ENCODE measurements at regions not wholly inside any gene's neighbourhood (a gene's known extent, or its start where the extent isn't known, plus 50 kb on each side); places are given as distances from the start of the nearest gene placed in this dataset.
A peak's percentile ranks its signal among the peaks of the same experiment; 100 is the strongest.

DNA sequence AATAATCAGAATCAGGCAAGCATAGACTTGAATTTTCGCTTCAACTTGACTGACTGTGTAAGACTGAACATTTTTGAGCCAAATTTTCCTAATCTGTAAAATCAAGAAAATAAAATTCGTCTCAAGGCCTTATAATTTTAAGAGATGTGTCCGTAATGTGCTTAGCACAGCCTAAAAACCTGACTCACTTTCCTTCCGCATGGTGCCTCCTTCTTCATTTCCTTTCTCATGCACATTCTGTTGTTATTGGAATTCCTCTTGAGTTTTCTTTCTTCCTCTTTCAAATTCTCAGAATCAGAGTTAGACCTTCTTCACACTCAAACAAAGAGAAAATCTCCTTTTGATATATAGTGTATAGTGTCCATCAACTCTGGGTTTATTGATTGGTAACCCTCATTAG is 208.9 kb upstream of the SLIT2 start:
- Histone ChIP-seq H3K9me1 (replicated peaks; ENCODE audit: control insufficient read depth, extremely low read depth, insufficient read depth, low read length) (no peaks in the 10 kb centered on the region), H4K20me1 (replicated peaks; ENCODE audit: control insufficient read depth, extremely low read depth, insufficient read depth, low read length) (no peaks in the 10 kb centered on the region), H3K9me3 (replicated peaks; ENCODE audit: control insufficient read depth, insufficient read depth, low read length) (no peaks in the 10 kb centered on the region), H3K4me3 (replicated peaks in 1 of 3; ENCODE audit: insufficient read depth in 1 of 3, low read depth in 1 of 3, low read length in 3 of 3) (peak overlapping the region in 2 of 3 experiments; percentile 18 to 28), H3K27ac (ENCODE audit: insufficient read depth, low read depth, low read length) (peak overlapping the region; percentile 95), H3K9ac (replicated peaks; ENCODE audit: extremely low read depth, insufficient read depth, low read length) (peak overlapping the region; percentile 38), H3K4me2 (ENCODE audit: insufficient read depth, low read length) (peak overlapping the region; percentile 89), H3K36me3 (ENCODE audit: control insufficient read depth in 2 of 2, extremely low read depth in 1 of 2, insufficient read depth in 2 of 2, low read length in 2 of 2) (no peaks in the 10 kb centered on the region), H3K27me3 (ENCODE audit: control insufficient read depth in 2 of 2, insufficient read depth in 2 of 2, low read length in 2 of 2) (no peaks in the 10 kb centered on the region), H2AFZ (ENCODE audit: low read depth, low read length) (peak overlapping the region; percentile 72), H3K79me2 (ENCODE audit: control insufficient read depth, insufficient read depth, low read length) (no peaks in the 10 kb centered on the region), H3K4me1 (ENCODE audit: control insufficient read depth, extremely low read depth, insufficient read depth, low read length) (peaks cover 28% of the 10 kb centered on the region)
- peak; percentile 80 for FAIRE-seq
- BruUV-seq (replicated peaks), result no TSS peak
- ChIA-PET CTCF (no interaction called here), POLR2A (no interaction called here)
- dilution Hi-C loops (cut with MboI; ENCODE audit: extremely low pct_ligation_motif_present, low sequenced_read_pairs) (no loop called here), intact Hi-C loops (cut with micrococcal nuclease) (loop anchor here (1.0 to 5.0 kb wide), 7 partner anchors 14 to 320 kb away; no protein-coding TSS in a partner anchor)
- TF ChIP-seq, protein P1, sequence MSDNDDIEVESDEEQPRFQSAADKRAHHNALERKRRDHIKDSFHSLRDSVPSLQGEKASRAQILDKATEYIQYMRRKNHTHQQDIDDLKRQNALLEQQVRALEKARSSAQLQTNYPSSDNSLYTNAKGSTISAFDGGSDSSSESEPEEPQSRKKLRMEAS (IDR thresholded peaks at IDR 0.05; ENCODE audit: insufficient read depth, insufficient read length), result no peak
- TF ChIP-seq FOS (IDR thresholded peaks at IDR 0.05; ENCODE audit: borderline replicate concordance, insufficient read depth, low read length), result peak; percentile 85
- TF ChIP-seq MYC (IDR thresholded peaks at IDR 0.05; ENCODE audit: low read depth, low read length), result no peak
- TF ChIP-seq EZH2 (IDR thresholded peaks at IDR 0.05; ENCODE audit: borderline replicate concordance, low read depth, low read length, severe bottlenecking), result no peak
- peak; percentile 66 for TF ChIP-seq JUN (IDR thresholded peaks at IDR 0.05; ENCODE audit: borderline replicate concordance, insufficient read depth, insufficient read length, low read depth)
- no peak for TF ChIP-seq POLR2A (IDR thresholded peaks at IDR 0.05; ENCODE audit: low read depth, low read length)
- no peak for TF ChIP-seq POLR2AphosphoS5 (IDR thresholded peaks at IDR 0.05; ENCODE audit: insufficient read depth, low read depth, low read length)
- peak; percentile 55 for TF ChIP-seq GATA2 (IDR thresholded peaks at IDR 0.05; ENCODE audit: insufficient read depth, insufficient read length, low read depth, low read length)
- TF ChIP-seq, protein P2, sequence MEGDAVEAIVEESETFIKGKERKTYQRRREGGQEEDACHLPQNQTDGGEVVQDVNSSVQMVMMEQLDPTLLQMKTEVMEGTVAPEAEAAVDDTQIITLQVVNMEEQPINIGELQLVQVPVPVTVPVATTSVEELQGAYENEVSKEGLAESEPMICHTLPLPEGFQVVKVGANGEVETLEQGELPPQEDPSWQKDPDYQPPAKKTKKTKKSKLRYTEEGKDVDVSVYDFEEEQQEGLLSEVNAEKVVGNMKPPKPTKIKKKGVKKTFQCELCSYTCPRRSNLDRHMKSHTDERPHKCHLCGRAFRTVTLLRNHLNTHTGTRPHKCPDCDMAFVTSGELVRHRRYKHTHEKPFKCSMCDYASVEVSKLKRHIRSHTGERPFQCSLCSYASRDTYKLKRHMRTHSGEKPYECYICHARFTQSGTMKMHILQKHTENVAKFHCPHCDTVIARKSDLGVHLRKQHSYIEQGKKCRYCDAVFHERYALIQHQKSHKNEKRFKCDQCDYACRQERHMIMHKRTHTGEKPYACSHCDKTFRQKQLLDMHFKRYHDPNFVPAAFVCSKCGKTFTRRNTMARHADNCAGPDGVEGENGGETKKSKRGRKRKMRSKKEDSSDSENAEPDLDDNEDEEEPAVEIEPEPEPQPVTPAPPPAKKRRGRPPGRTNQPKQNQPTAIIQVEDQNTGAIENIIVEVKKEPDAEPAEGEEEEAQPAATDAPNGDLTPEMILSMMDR (IDR thresholded peaks at IDR 0.05; ENCODE audit: extremely low read depth in 1 of 2, insufficient read depth in 1 of 2, low read depth in 1 of 2, low read length in 2 of 2), result no peak
- peak; percentile 88 for DNase-seq (ENCODE audit: low read depth, low spot score)

Measured in endothelial cell of umbilical vein (primary cell).